ENCODE measurements at regions not wholly inside any gene's neighbourhood (a gene's known extent, or its start where the extent isn't known, plus 50 kb on each side); places are given as distances from the start of the nearest gene placed in this dataset.

GRCh38 chr10:110430340-110431273 lies 67.1 kb upstream of the DUSP5 start:
- no peak for DNase-seq (ENCODE audit: low read depth)
- no peak for TF ChIP-seq CTCF (conservative IDR thresholded peaks at IDR 0.05; ENCODE audit: low read length)
- no peak overlapping the region for H3K4me3 ChIP-seq (ENCODE audit: low read length)

- DNase-seq (ENCODE audit: low read depth): no peak
- H3K4me3 ChIP-seq (ENCODE audit: low read length): no peak overlapping the region
- TF ChIP-seq CTCF (conservative IDR thresholded peaks at IDR 0.05; ENCODE audit: low read length): no peak
Observed at GRCh38 chr10:110431659-110432058, 66.0 kb upstream of the DUSP5 start.

DNA sequence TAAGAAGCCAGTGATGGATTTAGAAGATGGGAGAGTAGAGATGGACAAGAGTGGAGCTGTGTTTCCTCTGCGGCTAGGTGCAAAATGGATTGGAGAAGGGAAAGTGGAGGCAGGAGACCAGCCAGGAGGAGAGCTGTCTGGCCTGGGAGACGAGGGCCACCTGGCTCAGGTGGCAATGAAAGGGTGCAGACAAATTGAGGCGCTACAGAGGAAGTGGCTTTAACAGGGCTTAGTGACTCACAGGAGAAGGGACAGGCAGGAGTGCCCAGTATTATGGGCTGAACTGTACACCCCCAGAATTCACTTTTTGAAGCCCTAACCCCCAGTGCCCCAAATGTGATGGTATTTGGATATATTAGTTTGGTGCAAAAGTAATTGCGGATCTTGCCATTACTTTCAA lies 65.6 kb upstream of the DUSP5 start:
- no peak overlapping the region for H3K4me3 ChIP-seq (ENCODE audit: low read length)
- no peak for TF ChIP-seq CTCF (conservative IDR thresholded peaks at IDR 0.05; ENCODE audit: low read length)
- no peak for DNase-seq (ENCODE audit: low read depth)

DNA sequence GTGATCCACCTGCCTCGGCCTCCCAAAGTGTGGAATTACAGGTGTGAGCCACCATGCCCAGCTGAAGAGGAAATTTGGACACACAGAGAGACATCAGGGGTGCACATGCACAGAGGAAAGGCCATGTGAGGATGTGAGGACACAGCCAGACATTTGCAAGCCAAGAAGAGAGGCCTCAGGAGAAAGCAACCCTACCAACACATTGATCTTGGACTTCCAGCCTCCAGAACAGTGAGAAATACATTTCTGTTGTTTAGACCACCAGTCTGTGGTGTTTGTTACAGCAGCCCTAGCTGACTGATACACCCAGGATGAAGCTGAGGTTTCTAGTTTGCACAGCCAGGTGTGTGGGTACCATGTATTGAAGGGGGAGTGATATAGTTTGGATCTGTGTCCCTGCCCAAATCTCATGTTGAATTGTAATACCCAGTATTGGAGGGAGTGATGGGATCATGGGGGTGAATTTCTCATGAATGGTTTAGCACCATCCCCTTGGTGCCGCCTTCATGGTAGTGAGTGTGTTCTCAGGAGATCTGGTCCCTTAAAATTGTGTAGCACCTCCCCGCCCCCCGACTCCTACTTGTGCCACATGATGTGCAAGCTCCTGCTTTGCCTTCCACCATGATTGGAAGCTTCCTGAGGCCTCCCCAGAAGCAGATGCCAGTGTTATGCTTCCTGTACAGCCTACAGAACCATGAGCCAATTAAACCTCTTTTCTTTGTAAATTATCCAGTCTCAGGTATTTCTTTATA lies 64.7 kb upstream of the DUSP5 start:
- no peak overlapping the region for H3K4me3 ChIP-seq (ENCODE audit: low read length)
- DNase-seq (ENCODE audit: low read depth): no peak
- TF ChIP-seq CTCF (conservative IDR thresholded peaks at IDR 0.05; ENCODE audit: low read length): no peak

DNA sequence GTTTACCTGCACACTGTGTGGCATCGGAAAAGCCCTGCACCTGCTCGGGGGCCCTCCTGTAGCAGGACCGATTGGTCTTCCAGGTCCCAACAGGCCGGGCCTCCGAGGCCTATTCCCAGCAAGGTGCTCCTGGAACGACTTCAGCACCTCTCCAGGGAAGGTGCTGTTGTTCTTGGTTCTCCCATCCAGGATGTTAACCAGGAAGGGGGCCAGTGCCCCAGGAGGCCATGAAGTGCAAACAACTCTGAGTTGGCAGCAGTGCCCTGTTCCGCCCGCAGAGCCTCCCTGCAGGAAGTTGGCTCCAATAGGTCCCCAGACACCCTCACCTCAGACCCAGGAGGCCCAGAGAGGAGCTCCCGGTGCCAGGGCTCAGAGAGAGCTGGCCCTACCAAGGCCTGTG lies 64.0 kb upstream of the DUSP5 start:
- no peak for TF ChIP-seq CTCF (conservative IDR thresholded peaks at IDR 0.05; ENCODE audit: low read length)
- no peak for DNase-seq (ENCODE audit: low read depth)
- no peak overlapping the region for H3K4me3 ChIP-seq (ENCODE audit: low read length)

DNA sequence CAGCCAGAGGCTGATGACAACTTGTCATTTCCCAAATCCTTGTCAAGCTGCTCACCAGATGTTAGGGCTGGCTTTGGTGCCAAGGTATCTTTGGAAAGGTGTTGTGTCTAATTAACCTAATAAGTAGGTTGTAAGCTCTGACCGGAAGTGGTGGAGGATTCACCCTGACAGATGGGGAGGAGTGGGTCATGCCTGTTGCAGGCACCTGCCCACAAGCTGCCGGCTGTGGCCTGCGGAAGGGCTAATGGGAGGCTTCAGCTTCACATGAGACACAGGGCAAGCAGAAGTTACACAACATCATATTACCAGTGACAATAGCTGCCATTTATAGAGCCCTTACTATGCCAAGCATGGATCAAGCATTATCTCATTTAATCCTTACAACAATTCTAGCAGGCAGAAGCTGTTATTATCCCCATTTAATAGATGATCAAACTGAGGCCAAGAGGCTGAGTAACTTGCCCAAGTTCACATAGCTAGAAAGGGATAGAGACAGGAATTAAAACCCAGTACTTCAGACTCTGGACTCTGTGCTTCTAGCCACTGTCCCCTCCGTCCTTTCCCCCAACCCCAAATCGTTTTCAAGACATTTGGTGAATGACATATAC lies 63.1 kb upstream of the DUSP5 start:
- H3K4me3 ChIP-seq (ENCODE audit: low read length): no peak overlapping the region
- no peak for DNase-seq (ENCODE audit: low read depth)

More for the DNA sequence above, 63.1 kb upstream of the DUSP5 start:
- TF ChIP-seq CTCF (conservative IDR thresholded peaks at IDR 0.05; ENCODE audit: low read length): no peak
